HL-60/S4 (cell line): ENCODE measurements at regions not wholly inside any gene's neighbourhood (a gene's known extent, or its start where the extent isn't known, plus 50 kb on each side); places are given as distances from the start of the nearest gene placed in this dataset.
"Not testable (repeated sequence)": the region's sequence is repeated elsewhere in the genome, so short reads cannot be mapped to it uniquely, and the experiment has no call there.

Experiments used
- in situ Hi-C: fragments of 300-500 bp; cut with MboI; formaldehyde crosslinking; loops from 2 replicates; pipeline ENCODE4 v1.14.3; 2022; ENCODE audit warnings: low sequenced_read_pairs

DNA sequence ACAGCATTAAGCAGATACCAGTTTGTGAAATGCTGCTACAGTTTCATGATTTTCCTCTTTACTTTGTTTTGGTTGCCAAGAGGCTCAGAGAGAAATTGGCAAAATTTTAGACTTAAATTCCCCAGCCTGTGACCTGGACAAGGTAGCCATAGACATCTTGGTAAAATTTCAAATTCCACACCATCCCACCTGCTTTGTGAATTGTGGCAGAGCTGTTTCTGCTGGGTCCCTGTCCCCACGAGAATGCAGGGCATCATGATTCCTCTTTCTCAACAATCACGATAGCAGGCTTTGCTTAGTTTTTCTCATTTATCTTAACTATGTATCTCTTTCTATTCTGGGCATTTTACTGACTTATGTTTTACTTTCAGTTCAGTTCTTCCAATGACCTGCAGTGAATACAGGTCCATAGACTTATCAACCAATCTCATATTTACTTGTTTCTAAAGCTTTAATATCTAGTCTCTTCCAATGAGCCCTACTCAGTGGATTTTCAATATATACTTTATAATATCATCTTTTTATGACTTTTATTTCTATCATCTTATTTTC lies 351.6 kb downstream of the SOCS6 start:
- in situ Hi-C loops: no loop called here

DNA sequence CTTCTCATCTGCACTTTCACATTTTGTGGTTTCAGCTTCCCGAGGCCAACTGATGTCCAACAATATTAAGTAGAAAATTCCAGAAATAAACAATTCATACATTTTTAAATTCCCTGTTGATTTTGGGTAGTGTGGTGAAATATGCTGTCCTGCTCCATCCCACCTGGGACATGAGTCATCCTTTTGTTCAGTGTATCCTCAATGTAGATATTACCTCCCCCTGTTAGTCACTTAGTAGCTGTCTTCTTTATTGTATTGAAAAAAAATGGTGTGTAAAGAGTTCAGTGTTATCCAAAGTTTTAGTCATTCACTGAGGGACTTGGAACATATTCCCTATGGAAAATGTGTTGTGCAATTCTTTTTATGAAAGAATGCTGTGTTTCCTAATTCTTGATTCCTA lies 348.1 kb downstream of the SOCS6 start:
- in situ Hi-C loops: no loop called here

DNA sequence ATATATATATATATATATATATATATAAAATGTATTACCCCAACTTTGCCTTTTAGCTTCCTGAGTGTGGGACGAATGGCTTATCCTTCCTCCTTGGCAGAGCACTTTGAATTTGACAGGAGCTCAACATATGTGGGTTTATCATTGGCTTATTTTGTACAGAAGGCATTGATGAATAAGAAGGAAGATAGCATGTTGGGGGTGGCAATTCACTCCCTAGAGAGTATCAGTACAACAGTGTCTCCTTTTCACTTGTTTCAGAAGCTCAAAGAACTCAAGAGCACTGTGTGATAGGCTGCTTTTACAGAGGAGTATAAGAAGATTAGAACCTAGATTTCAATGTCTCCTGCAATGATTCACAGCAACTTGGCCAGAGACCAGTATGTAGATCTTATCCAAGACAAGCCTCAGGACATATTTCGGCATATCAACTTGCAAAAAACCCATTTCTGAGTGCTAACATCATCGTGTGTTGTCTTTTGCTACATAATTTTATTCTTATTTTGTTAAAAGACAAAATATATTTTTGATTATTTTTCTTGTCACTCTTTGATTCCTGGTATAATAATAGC lies 345.8 kb downstream of the SOCS6 start:
- in situ Hi-C loops: no loop called here

DNA sequence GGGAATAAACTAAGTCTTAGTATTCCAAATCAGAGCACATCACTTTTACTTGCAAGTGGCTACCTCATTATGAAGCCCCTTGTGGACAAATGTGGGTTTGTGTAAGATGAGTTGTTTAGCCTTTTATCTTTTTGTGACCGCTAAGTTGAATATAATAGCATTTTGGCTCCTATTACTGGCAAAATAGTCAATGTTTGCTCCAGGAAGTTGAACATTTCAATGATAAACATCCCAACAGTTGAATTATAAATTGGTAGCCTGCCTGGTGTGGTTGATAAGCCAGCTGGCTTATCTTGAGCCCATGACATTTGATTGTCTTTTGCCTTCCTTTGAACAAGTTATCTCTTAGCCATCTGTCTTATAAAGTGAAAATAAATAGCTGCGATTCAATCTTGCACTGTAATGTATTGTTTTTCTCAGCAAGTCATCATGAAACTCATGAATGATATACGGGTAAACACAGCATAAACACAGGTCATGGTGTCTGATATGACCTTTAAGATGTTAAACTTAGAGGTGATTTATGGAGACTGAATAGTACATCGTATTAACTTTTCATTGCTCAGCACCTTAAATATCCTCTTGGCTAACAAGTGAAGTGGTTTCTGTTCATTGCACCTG lies 338.4 kb downstream of the SOCS6 start:
- in situ Hi-C loops: no loop called here

DNA sequence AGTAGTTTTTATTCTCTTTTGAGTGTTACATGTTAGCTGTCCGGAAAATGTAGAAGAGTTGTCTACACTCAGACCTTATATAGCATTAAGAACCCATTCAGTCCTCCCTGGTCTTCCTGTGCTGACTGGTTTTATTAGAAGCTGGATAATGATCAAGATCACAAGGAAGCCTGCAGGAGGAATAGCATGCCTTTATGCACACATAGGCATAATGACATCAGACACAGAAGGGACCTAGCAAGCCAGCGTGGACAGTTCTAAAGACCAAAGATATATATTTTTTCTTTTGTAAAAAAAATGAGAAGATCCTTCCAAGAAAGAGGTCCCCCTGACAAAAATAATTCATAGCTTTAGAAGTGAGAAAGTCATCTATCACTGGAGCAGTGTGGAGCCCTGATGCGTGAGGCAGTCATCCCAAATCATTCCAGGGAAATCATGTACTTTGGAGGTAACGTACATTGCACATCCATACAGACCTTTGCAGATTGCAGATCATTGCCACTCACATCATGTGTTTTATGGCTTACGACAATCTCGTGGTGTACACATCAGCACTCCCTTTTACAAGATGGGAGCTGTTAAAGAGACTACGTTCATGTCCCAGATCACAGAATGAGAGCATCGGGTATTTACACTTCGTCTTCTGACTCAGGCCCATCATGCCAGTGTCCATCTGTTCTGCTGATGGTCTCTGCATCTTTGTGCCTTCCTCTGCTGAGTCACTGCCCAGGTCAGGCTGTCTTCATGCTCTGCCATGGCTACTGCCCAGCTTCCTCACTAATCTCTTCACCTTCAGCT lies 334.0 kb downstream of the SOCS6 start:
- in situ Hi-C loops: no loop called here

- in situ Hi-C loops: no loop called here
These were observed 332.9 kb downstream of the SOCS6 start for GRCh38 chr18:70621710-70622109.

- in situ Hi-C loops: no loop called here
These were observed 332.2 kb downstream of the SOCS6 start for GRCh38 chr18:70620837-70621612.

GRCh38 chr18:70617020-70617763 lies 328.3 kb downstream of the SOCS6 start:
- in situ Hi-C loops: no loop called here

GRCh38 chr18:70600225-70600925 lies 311.5 kb downstream of the SOCS6 start:
- in situ Hi-C loops: no loop called here

- in situ Hi-C loops: no loop called here
These were observed 309.6 kb downstream of the SOCS6 start for GRCh38 chr18:70598406-70598805.

DNA sequence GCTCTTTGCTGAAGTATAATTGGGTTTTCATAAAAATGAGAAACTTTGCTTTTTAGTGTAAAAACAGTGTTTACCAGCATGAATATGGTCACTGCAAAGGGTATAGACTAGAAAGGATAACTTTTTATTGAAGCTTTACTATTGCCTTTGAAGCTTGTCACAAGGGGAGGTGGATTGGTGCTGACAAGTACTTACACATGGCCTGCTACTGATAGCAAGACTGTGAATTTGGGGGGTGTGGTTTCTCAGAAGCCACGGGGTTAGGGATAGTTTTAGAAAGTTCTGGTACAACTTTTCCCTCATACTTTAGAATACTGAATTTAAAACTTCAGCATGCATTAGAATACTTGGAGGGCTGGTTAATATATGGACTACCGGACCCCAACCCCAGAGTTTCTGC lies 294.1 kb downstream of the SOCS6 start:
- in situ Hi-C loops: no loop called here

GRCh38 chr18:70578480-70578879 lies 289.6 kb downstream of the SOCS6 start:
- in situ Hi-C loops: no loop called here

DNA sequence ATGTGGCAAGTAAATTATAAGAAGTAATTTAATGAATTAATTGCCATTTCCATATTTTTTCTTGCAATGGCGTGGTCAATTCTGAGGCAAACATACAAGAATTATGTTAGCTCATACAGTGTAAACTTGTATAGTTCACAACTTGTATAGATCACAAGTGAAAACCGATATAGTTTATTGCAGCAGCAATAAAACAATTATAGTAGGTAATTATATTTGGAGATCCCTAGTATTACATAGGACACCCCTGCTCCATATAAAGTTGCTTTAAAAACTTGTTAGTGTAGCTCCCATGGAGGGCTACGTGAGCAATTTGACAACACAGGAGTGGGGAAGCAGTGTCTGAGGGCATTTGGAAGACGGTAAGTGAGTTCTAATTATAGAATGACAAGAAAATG lies 288.2 kb downstream of the SOCS6 start:
- in situ Hi-C loops: no loop called here

DNA sequence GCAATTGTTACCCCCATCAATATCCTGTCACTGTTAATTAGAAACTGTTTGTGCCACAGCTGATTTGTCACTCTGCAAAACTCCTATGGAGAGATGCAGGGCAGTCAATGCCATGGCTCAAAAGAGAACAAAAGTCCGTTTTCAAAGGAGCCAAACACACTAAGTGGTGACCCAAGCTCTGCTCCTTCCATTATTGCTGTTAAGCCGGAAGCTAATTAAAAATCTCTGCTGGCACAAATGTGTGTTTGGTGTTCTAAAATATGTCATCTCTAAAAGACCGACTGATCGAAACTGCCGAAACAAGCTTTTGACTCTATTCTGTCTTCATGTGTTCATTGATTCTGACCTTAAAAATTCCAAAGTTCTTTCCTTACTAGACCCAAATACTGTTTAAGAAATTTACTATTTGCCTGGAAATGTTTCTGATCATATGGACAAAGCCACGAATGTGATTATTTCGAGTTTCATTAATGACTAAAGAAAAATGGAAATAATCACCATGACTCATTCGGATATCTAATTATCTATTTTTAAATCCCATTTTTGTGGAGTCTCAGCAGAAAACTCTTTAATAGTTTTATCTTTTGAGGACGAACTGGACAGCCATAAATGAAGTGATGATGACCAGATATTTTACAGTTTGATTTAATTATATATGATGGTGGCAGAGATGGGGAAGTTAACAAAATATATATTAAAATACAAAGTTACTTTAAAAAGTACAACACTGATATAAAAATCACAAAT lies 287.6 kb downstream of the SOCS6 start:
- in situ Hi-C loops: no loop called here

DNA sequence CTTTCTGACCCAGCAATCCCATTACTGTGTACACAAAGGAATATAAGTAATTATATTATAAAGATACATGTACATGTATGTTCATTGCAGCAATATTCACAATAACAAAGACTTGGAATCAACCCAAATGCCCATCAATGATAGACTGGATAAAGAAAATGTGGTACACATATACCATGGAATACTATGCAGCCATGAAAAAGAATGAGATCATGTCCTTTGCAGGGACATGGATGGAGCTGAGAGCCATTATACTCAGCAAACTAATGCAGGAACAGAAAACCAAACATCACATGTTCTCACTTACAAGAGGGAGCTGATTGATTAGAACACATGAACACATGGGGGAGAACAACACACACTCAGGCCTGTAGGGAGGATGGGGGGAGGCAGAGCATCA lies 286.1 kb downstream of the SOCS6 start:
- in situ Hi-C loops: not testable (repeated sequence)

DNA sequence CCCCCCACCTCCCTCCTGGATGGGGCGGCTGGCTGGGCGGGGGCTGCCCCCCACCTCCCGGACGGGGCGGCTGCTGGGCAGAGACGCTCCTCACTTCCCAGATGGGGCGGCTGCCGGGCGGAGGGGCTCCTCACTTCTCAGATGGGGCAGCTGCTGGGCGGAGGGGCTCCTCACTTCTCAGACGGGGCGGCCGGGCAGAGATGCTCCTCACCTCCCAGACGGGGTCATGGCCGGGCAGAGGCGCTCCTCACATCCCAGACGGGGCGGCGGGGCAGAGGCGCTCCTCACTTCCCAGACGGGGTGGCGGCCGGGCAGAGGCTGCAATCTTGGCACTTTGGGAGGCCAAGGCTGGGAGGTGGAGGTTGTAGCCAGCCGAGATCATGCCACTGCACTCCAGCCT lies 280.8 kb downstream of the SOCS6 start:
- in situ Hi-C loops: not testable (repeated sequence)

GRCh38 chr18:70559446-70559845 lies 270.6 kb downstream of the SOCS6 start:
- in situ Hi-C loops: no loop called here

GRCh38 chr18:70558371-70558770 lies 269.5 kb downstream of the SOCS6 start:
- in situ Hi-C loops: no loop called here

GRCh38 chr18:70554854-70555445 lies 266.1 kb downstream of the SOCS6 start:
- in situ Hi-C loops: no loop called here
